ENCODE measurements at regions not wholly inside any gene's neighbourhood (a gene's known extent, or its start where the extent isn't known, plus 50 kb on each side); places are given as distances from the start of the nearest gene placed in this dataset.
"Not testable (repeated sequence)": the region's sequence is repeated elsewhere in the genome, so short reads cannot be mapped to it uniquely, and the experiment has no call there.

DNA sequence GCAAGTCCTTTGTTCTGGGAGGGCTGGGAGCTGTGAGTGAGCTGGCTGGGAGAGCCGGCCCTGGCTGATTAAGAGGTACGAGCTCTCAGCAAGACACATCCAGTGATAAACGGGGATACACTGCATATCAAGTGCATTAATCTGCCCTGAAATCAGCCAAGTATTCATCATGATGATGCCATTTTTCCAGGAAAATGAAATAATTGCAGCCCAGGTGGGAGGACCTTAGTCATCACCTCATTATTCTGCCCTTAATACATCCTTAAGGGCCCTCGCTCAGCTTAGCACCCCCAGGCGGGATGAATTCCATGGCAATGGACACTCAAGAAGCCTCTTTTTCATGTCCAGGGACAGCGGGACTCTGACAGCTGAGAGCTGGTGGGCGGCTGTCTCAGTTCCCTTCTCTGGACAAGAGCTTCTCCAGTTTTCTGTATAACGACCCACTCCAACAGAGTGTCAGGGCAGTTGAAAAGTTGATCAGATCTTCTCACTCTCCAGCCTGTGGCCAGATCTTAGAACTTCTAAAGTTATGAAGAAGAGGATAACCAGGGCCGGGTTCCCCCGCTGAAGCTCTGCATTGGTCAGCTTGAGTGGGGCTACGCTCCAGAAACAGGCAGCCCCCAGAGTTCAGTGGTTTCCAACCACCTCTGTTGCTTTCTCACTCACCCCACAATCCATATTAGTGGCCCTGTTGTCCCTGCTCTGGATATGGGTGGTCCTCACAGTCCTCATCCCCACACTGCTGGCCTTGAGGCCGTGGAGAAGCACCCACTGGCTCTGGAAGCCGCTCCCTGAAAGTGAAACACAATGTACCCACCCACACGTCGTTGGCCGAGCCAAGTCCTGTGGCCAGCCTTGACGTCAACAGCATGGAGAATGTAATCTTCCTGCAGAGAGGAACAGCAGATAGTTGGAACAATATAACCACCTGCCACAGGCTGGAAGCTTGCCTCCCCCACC is 306.2 kb upstream of the DIO3 start:
- no peak for DNase-seq (ENCODE audit: low read depth in 1 of 2, low spot score in 1 of 2)

DNA sequence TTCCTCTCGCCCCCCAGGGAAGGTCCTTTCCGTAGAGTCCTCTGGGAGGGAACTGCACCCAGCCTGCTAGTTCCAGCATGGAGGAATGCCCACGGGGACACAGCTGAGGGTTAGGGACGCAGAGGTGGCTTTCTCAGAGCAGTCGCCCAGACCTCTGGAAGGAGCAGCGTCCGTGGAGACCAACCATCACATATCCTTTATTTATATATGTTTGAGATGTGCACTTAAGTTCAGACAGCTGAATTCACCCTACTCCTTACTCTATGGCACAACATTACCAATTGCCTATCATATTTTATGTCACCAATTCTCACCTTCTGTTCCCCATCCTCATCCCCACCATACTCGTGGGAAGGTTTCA is 305.6 kb upstream of the DIO3 start:
- DNase-seq (ENCODE audit: low read depth in 1 of 2, low spot score in 1 of 2), result no peak

DNA sequence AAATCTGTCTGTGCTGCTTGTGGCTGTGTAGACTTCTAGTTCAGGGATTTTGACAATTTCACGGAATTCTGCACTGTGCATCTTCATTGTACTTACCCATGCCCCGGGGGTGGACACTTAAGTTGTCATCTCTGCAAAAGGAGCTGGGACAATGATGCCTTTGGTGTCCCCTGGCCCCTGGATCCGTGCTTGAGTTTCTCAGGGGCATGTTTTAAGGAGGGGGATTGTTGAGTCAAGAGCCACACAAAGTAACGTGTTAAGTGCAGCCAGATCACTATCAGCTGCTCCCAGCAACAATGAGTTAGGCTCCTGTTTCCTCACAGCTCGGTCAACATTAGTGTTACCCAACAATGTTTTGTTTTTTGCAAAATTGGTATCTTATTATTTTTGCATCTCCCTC is 305.0 kb upstream of the DIO3 start:
- DNase-seq (ENCODE audit: low read depth in 1 of 2, low spot score in 1 of 2), result no peak

DNA sequence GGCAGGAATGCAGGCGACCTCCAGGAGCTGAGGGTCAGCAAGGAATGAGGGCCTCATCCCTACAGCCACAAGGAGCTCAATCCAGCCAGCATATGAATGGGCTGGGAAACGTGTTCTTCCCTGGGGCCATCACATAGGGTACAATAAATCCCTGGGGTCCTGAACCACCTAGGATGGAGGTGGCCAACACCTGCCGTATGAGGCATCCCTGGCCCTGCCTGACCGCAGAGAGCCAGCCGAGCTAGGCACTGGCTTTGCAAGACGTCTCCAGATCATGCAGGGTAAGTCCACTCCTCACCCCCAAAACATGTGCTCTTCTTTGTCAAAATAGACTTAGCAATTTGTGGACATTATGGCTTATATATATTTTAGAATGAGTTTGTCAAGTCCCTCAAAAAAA is 303.7 kb upstream of the DIO3 start:
- DNase-seq (ENCODE audit: low read depth in 1 of 2, low spot score in 1 of 2), result no peak

- DNase-seq (ENCODE audit: low read depth in 1 of 2, low spot score in 1 of 2), result no peak
Measured at GRCh38 chr14:101259748-101260147, 301.5 kb upstream of the DIO3 start.

- not testable (repeated sequence) for DNase-seq (ENCODE audit: low read depth in 1 of 2, low spot score in 1 of 2)
Measured at GRCh38 chr14:101266441-101266840, 294.9 kb upstream of the DIO3 start.

GRCh38 chr14:101273091-101273490 is 288.2 kb upstream of the DIO3 start:
- no peak for DNase-seq (ENCODE audit: low read depth in 1 of 2, low spot score in 1 of 2)

GRCh38 chr14:101276309-101277091 is 284.8 kb upstream of the DIO3 start:
- DNase-seq (ENCODE audit: low read depth in 1 of 2, low spot score in 1 of 2), result no peak

DNA sequence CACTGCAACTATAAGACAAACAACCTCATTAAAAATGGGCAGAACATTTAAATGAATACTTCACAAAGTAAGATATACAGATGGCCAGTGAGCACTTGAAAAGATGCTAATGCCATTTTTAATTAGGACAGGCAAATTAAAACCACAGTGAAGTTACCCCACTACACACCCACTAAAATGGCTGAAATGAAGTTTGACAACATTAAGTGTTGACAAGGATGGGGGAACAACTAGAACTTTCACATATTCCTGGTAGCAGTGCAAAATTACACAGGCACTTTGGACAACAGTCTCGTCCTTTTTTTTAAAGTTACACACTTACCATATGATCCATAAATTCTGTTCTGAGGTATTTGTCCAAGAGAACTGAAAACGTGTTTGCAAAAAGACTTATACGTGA is 278.9 kb upstream of the DIO3 start:
- no peak for DNase-seq (ENCODE audit: low read depth in 1 of 2, low spot score in 1 of 2)

DNA sequence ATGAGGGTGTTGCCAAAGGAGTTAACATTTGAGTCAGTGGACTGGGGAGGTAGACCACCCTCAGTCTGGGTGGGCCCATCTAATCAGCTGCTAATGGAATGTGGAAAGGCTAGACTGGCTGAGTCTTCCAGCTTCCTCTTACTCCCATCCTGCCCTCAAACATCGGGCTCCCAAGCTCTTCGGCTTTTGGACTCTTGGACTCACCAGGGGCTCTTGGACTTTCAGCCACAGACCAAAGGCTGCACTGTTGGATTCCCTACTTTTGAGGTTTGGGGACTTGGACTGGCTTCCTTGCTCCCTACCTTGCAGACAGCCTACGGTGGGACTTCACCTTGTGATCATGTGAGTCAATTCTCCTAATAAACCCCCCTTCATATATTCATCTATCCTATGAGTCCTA is 276.6 kb upstream of the DIO3 start:
- DNase-seq (ENCODE audit: low read depth in 1 of 2, low spot score in 1 of 2), result no peak

DNA sequence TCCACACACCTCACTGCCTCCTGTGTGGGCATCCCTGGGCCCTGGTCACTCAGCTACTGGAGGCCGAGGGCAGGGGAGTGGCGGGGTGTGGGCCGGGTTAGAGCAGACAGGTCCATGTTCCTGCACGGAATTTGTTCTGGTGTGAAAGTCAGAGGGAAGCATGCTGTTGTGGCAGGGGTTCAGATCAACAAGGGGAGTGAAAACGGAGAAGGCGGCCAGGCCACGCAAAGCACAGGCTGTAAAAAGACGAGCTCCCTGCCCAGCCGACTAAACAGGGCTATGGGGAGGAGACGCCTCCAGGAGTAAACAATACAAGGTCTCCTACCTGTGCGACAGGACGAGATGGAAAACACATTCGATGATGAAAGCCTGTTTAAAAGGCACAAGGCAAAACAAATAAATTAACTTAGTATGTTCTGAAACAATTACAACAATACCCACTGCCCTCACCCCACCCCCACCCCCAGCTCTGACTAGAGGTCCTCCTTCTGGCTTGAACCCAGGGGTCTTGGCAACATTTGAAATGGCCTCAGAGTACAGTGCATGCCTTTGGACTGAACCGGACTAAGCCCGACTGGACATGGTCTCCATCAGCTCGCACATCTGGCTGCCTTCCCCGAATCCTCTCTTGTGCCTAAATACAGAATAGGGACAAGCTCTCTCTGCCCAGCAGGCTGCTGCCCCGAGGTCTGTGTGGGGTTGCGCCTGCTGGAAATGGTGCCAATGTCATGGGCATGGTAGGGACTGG is 274.9 kb upstream of the DIO3 start:
- DNase-seq (ENCODE audit: low read depth in 1 of 2, low spot score in 1 of 2), result no peak

GRCh38 chr14:101288436-101289229 is 272.7 kb upstream of the DIO3 start:
- DNase-seq (ENCODE audit: low read depth in 1 of 2, low spot score in 1 of 2), result no peak

DNA sequence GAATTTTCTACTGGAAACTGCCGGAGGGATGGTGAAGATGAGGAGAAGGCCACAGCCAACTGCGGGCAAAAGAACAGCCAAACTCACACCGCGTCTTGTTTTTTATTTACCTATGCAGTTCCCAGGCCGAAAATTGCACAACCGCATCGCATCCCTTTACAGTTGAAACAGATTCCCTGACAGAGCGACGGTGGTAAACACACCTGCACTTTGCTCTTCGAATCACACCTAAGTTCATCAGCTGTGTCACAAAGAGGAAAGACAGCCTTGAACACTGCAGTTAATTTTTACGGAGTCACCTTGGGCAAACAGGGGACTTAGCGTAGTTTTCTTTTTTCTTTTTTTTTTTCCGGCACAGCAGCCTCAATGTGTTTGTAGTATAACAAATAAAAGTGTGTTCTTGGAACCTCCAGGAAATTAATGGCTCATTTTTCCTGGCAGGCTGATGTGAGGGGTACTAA is 272.0 kb upstream of the DIO3 start:
- no peak for DNase-seq (ENCODE audit: low read depth in 1 of 2, low spot score in 1 of 2)

DNA sequence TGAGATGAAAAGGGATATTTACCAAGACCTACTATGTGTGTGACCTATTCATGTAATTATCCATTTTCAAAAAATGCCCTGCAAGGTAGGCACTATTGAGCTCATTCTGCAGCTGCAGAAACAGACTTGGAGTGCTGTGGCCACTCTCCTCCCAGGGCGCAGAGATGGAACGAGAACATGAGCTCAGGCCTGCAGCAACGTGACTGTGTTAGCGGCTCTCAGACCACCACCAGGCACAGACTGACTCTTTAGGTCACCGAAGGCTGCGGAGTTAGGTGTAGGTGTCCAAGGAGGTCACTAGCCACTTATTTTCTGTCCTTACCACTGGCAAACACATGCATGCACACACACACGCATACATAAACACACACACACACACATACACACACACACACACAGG is 271.4 kb upstream of the DIO3 start:
- no peak for DNase-seq (ENCODE audit: low read depth in 1 of 2, low spot score in 1 of 2)

DNA sequence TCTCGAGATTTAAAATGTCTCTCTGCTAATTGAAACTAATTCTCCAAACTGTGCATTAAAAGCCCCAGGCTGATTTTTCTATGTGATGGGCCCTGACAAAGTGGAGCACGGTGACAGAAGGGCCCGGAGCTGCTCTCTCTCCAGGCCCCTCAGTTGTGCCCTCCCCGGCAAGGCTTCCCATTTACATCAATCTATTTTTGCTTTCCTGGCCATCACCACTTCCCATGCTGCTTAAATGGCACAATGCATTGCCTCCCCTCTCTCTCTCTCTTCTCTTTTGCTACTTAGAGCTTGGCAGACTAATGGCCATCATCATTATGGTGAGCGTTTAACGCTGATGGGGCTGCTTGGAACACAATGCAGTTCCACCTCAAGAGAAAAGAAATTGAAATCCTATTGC is 270.7 kb upstream of the DIO3 start:
- no peak for DNase-seq (ENCODE audit: low read depth in 1 of 2, low spot score in 1 of 2)

DNA sequence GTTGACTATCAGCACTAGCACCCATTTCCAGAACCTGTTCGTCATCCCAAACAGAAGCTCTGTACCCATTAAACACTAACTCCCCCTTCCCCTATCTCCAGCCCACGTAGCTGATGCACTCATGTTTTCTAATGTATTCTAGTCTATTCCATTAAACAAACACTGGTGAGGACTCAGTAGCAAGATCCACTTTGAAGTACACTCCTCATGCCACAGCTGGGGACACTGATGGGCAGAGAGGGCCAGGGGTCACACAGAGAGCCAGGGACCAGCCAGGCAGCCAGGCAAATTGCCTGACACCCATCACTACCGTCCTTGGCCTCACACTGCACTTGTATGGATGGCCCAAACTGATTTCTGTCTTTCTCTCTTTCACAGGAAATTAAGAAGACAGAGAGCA is 269.9 kb upstream of the DIO3 start:
- no peak for DNase-seq (ENCODE audit: low read depth in 1 of 2, low spot score in 1 of 2)

- no peak for DNase-seq (ENCODE audit: low read depth in 1 of 2, low spot score in 1 of 2)
Measured at GRCh38 chr14:101292448-101292847, 268.8 kb upstream of the DIO3 start.

GRCh38 chr14:101293605-101294004 is 267.7 kb upstream of the DIO3 start:
- DNase-seq (ENCODE audit: low read depth in 1 of 2, low spot score in 1 of 2), result no peak

DNA sequence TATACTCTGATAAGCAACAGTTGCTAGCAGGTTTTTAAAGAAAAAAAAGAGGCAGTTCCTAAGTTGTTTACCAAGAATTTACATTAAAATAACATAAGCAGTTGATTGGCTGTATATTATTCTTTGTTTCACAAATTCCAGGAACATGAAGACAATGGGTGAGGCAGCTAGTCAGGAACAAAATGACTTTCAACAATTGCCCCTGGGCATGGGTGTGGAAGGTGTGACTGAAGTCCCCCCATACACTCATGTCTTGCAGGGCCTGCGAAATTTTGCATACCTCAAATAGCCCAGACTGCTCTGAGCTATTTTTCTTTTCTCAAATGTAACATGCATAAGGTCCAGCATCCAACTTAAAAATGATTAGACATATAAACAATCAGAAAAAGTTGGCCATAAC is 267.2 kb upstream of the DIO3 start:
- no peak for DNase-seq (ENCODE audit: low read depth in 1 of 2, low spot score in 1 of 2)

- DNase-seq (ENCODE audit: low read depth in 1 of 2, low spot score in 1 of 2), result not testable (repeated sequence)
Measured at GRCh38 chr14:101299781-101300180, 261.5 kb upstream of the DIO3 start.

GRCh38 chr14:101301011-101301410 is 260.3 kb upstream of the DIO3 start:
- DNase-seq (ENCODE audit: low read depth in 1 of 2, low spot score in 1 of 2), result no peak

All from activated T-helper 1 cell treated with anti-CD3 and anti-CD28 coated beads, Interleukin-2, amount 50 U/mL, for 16 hours (primary cell).